ENCODE measurements at regions not wholly inside any gene's neighbourhood (a gene's known extent, or its start where the extent isn't known, plus 50 kb on each side); places are given as distances from the start of the nearest gene placed in this dataset.

DNA sequence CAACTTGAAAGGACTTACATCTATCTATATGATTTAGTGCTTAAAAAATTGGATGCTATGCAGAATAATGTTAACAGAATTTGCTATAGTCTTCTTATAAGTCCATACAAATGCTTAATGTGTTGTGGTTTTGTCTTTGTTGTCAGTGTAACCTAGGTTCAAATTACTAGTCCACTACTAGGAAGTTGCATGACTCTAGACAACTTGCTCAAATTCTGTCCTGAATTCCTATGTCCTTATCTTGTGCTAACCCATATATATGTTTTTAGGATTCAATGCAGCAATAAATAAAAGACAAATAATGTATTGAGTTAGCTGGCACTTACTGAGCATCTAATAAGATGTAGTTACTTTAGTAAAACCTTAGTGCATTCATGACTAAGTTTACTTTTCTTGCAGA is 276.5 kb upstream of the KCNMB2 start:
- no peak for DNase-seq (ENCODE audit: low spot score)

More for the DNA sequence above, 276.5 kb upstream of the KCNMB2 start:
- CTCF ChIA-PET: no interaction called here
- no peak overlapping the region for H3K4me3 Mint-ChIP-seq
- peaks cover 5% of the 10 kb centered on the region for H3K4me1 Mint-ChIP-seq
- TF ChIP-seq, protein P1, sequence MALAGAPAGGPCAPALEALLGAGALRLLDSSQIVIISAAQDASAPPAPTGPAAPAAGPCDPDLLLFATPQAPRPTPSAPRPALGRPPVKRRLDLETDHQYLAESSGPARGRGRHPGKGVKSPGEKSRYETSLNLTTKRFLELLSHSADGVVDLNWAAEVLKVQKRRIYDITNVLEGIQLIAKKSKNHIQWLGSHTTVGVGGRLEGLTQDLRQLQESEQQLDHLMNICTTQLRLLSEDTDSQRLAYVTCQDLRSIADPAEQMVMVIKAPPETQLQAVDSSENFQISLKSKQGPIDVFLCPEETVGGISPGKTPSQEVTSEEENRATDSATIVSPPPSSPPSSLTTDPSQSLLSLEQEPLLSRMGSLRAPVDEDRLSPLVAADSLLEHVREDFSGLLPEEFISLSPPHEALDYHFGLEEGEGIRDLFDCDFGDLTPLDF (CRISPR knock-in tag; IDR thresholded peaks at IDR 0.05): no peak
- no peak for TF ChIP-seq ZNF671 (CRISPR knock-in tag; IDR thresholded peaks at IDR 0.05)
- TF ChIP-seq, protein P2, sequence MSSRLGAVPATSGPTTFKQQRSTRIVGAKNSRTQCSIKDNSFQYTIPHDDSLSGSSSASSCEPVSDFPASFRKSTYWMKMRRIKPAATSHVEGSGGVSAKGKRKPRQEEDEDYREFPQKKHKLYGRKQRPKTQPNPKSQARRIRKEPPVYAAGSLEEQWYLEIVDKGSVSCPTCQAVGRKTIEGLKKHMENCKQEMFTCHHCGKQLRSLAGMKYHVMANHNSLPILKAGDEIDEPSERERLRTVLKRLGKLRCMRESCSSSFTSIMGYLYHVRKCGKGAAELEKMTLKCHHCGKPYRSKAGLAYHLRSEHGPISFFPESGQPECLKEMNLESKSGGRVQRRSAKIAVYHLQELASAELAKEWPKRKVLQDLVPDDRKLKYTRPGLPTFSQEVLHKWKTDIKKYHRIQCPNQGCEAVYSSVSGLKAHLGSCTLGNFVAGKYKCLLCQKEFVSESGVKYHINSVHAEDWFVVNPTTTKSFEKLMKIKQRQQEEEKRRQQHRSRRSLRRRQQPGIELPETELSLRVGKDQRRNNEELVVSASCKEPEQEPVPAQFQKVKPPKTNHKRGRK (CRISPR knock-in tag; IDR thresholded peaks at IDR 0.05; ENCODE audit: borderline replicate concordance): no peak
- no peak for TF ChIP-seq RORB (CRISPR knock-in tag; IDR thresholded peaks at IDR 0.05)
- TF ChIP-seq, protein P3, sequence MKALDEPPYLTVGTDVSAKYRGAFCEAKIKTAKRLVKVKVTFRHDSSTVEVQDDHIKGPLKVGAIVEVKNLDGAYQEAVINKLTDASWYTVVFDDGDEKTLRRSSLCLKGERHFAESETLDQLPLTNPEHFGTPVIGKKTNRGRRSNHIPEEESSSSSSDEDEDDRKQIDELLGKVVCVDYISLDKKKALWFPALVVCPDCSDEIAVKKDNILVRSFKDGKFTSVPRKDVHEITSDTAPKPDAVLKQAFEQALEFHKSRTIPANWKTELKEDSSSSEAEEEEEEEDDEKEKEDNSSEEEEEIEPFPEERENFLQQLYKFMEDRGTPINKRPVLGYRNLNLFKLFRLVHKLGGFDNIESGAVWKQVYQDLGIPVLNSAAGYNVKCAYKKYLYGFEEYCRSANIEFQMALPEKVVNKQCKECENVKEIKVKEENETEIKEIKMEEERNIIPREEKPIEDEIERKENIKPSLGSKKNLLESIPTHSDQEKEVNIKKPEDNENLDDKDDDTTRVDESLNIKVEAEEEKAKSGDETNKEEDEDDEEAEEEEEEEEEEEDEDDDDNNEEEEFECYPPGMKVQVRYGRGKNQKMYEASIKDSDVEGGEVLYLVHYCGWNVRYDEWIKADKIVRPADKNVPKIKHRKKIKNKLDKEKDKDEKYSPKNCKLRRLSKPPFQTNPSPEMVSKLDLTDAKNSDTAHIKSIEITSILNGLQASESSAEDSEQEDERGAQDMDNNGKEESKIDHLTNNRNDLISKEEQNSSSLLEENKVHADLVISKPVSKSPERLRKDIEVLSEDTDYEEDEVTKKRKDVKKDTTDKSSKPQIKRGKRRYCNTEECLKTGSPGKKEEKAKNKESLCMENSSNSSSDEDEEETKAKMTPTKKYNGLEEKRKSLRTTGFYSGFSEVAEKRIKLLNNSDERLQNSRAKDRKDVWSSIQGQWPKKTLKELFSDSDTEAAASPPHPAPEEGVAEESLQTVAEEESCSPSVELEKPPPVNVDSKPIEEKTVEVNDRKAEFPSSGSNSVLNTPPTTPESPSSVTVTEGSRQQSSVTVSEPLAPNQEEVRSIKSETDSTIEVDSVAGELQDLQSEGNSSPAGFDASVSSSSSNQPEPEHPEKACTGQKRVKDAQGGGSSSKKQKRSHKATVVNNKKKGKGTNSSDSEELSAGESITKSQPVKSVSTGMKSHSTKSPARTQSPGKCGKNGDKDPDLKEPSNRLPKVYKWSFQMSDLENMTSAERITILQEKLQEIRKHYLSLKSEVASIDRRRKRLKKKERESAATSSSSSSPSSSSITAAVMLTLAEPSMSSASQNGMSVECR (CRISPR knock-in tag; IDR thresholded peaks at IDR 0.05; ENCODE audit: borderline replicate concordance): no peak
- TF ChIP-seq, protein P4, sequence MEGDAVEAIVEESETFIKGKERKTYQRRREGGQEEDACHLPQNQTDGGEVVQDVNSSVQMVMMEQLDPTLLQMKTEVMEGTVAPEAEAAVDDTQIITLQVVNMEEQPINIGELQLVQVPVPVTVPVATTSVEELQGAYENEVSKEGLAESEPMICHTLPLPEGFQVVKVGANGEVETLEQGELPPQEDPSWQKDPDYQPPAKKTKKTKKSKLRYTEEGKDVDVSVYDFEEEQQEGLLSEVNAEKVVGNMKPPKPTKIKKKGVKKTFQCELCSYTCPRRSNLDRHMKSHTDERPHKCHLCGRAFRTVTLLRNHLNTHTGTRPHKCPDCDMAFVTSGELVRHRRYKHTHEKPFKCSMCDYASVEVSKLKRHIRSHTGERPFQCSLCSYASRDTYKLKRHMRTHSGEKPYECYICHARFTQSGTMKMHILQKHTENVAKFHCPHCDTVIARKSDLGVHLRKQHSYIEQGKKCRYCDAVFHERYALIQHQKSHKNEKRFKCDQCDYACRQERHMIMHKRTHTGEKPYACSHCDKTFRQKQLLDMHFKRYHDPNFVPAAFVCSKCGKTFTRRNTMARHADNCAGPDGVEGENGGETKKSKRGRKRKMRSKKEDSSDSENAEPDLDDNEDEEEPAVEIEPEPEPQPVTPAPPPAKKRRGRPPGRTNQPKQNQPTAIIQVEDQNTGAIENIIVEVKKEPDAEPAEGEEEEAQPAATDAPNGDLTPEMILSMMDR (IDR thresholded peaks at IDR 0.05): no peak
- TF ChIP-seq, protein P5, sequence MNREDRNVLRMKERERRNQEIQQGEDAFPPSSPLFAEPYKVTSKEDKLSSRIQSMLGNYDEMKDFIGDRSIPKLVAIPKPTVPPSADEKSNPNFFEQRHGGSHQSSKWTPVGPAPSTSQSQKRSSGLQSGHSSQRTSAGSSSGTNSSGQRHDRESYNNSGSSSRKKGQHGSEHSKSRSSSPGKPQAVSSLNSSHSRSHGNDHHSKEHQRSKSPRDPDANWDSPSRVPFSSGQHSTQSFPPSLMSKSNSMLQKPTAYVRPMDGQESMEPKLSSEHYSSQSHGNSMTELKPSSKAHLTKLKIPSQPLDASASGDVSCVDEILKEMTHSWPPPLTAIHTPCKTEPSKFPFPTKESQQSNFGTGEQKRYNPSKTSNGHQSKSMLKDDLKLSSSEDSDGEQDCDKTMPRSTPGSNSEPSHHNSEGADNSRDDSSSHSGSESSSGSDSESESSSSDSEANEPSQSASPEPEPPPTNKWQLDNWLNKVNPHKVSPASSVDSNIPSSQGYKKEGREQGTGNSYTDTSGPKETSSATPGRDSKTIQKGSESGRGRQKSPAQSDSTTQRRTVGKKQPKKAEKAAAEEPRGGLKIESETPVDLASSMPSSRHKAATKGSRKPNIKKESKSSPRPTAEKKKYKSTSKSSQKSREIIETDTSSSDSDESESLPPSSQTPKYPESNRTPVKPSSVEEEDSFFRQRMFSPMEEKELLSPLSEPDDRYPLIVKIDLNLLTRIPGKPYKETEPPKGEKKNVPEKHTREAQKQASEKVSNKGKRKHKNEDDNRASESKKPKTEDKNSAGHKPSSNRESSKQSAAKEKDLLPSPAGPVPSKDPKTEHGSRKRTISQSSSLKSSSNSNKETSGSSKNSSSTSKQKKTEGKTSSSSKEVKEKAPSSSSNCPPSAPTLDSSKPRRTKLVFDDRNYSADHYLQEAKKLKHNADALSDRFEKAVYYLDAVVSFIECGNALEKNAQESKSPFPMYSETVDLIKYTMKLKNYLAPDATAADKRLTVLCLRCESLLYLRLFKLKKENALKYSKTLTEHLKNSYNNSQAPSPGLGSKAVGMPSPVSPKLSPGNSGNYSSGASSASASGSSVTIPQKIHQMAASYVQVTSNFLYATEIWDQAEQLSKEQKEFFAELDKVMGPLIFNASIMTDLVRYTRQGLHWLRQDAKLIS (CRISPR knock-in tag; IDR thresholded peaks at IDR 0.05; ENCODE audit: borderline replicate concordance): no peak
- TF ChIP-seq GABPB1 (CRISPR knock-in tag; IDR thresholded peaks at IDR 0.05): no peak
- TF ChIP-seq FOXK1 (CRISPR knock-in tag; IDR thresholded peaks at IDR 0.05): no peak
- TF ChIP-seq, protein P6, sequence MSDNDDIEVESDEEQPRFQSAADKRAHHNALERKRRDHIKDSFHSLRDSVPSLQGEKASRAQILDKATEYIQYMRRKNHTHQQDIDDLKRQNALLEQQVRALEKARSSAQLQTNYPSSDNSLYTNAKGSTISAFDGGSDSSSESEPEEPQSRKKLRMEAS (CRISPR knock-in tag; IDR thresholded peaks at IDR 0.05): no peak
- TF ChIP-seq TP53 (CRISPR knock-in tag; IDR thresholded peaks at IDR 0.05): no peak
- TF ChIP-seq ZNF138 (CRISPR knock-in tag; conservative IDR thresholded peaks at IDR 0.05): no peak
- TF ChIP-seq, protein P7, sequence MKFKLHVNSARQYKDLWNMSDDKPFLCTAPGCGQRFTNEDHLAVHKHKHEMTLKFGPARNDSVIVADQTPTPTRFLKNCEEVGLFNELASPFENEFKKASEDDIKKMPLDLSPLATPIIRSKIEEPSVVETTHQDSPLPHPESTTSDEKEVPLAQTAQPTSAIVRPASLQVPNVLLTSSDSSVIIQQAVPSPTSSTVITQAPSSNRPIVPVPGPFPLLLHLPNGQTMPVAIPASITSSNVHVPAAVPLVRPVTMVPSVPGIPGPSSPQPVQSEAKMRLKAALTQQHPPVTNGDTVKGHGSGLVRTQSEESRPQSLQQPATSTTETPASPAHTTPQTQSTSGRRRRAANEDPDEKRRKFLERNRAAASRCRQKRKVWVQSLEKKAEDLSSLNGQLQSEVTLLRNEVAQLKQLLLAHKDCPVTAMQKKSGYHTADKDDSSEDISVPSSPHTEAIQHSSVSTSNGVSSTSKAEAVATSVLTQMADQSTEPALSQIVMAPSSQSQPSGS (CRISPR knock-in tag; IDR thresholded peaks at IDR 0.05; ENCODE audit: borderline replicate concordance, low read depth): no peak
- no peak for TF ChIP-seq ZNF232 (CRISPR knock-in tag; IDR thresholded peaks at IDR 0.05)
- TF ChIP-seq, protein P8, sequence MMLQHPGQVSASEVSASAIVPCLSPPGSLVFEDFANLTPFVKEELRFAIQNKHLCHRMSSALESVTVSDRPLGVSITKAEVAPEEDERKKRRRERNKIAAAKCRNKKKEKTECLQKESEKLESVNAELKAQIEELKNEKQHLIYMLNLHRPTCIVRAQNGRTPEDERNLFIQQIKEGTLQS (CRISPR knock-in tag; conservative IDR thresholded peaks at IDR 0.05): no peak
- TF ChIP-seq NR2C2 (CRISPR knock-in tag; IDR thresholded peaks at IDR 0.05): no peak
- TF ChIP-seq TCF7 (CRISPR knock-in tag; IDR thresholded peaks at IDR 0.05; ENCODE audit: low read depth): no peak
- no peak for TF ChIP-seq CBFB (CRISPR knock-in tag; IDR thresholded peaks at IDR 0.05; ENCODE audit: low read depth)
- TF ChIP-seq, protein P9, sequence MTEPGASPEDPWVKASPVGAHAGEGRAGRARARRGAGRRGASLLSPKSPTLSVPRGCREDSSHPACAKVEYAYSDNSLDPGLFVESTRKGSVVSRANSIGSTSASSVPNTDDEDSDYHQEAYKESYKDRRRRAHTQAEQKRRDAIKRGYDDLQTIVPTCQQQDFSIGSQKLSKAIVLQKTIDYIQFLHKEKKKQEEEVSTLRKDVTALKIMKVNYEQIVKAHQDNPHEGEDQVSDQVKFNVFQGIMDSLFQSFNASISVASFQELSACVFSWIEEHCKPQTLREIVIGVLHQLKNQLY (CRISPR knock-in tag; IDR thresholded peaks at IDR 0.05): no peak
- H3K27ac Mint-ChIP-seq: no peak overlapping the region
- H3K36me3 Mint-ChIP-seq: no peaks in the 10 kb centered on the region
- no peaks in the 10 kb centered on the region for H3K9me3 Mint-ChIP-seq
- POLR2A ChIA-PET: no interaction called here
- ATAC-seq: no peak
- H3K27me3 Mint-ChIP-seq (ENCODE audit: low read depth): no peaks in the 10 kb centered on the region
